Keratinocyte (primary cell): ENCODE measurements at regions not wholly inside any gene's neighbourhood (a gene's known extent, or its start where the extent isn't known, plus 50 kb on each side); places are given as distances from the start of the nearest gene placed in this dataset.

ENCODE experiments used
- EZH2 ChIP-seq: IDR thresholded peaks from one replicate; pipeline ENCODE4 v1.6.1; 2012; ENCODE audit warnings: inconsistent platforms, mild to moderate bottlenecking, low read length, moderate library complexity
- TF ChIP-seq, protein P1 (sequence below), 3 experiments: IDR thresholded peaks in 1 of 3; conservative IDR thresholded peaks in 1 of 3; optimal IDR thresholded peaks in 1 of 3; 2 replicates in 2 of 3; 3 replicates in 1 of 3; pipeline versions ENCODE3 to v1.5.1; 2011; ENCODE audit warnings: low read length in 3 of 3, mild to moderate bottlenecking in 3 of 3, moderate library complexity in 2 of 3, control low read depth in 1 of 3, inconsistent platforms in 1 of 3; ENCODE audit not compliant: insufficient read depth in 2 of 3; ENCODE audit errors: extremely low read depth in 1 of 3

DNA sequence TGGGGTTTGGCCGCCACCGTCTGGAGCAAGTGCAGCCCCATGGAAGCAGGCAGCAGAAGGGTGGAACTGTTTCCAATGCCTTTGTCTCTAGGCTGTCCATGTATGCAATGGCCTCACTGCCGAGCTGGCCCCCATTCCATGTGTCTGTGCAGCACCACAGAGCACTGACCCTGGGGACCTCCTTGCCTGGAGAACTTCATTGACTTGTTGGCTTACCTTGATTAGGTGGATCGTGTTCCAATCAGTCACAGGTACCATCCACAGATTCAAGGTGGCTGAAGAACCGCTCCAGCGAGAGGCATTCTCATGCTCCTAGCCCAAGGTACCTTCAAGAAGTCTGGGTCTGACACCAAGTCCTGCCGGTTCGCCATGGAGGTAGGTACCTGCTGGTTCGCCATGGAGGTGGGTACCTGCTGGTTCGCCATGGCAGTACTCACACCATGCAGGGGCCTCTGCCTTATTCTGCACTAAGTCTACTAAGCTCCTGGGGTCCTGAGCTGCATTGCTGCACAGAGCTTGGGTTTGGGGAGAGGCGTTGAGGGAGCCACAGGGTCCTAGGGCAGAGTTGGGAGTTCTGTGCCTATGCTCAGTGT lies 358.3 kb upstream of the IRX1 start:
- TF ChIP-seq, protein P1, sequence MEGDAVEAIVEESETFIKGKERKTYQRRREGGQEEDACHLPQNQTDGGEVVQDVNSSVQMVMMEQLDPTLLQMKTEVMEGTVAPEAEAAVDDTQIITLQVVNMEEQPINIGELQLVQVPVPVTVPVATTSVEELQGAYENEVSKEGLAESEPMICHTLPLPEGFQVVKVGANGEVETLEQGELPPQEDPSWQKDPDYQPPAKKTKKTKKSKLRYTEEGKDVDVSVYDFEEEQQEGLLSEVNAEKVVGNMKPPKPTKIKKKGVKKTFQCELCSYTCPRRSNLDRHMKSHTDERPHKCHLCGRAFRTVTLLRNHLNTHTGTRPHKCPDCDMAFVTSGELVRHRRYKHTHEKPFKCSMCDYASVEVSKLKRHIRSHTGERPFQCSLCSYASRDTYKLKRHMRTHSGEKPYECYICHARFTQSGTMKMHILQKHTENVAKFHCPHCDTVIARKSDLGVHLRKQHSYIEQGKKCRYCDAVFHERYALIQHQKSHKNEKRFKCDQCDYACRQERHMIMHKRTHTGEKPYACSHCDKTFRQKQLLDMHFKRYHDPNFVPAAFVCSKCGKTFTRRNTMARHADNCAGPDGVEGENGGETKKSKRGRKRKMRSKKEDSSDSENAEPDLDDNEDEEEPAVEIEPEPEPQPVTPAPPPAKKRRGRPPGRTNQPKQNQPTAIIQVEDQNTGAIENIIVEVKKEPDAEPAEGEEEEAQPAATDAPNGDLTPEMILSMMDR (optimal IDR thresholded peaks at IDR 0.05 in 1 of 3, IDR thresholded peaks at IDR 0.05 in 1 of 3, conservative IDR thresholded peaks at IDR 0.05 in 1 of 3; ENCODE audit: extremely low read depth in 1 of 3, insufficient read depth in 2 of 3, low read length in 3 of 3) = no peak
- no peak for TF ChIP-seq EZH2
